HepG2 (cell line): ENCODE measurements at regions not wholly inside any gene's neighbourhood (a gene's known extent, or its start where the extent isn't known, plus 50 kb on each side); places are given as distances from the start of the nearest gene placed in this dataset.

Experiments
- ATAC-seq: fragments of 200-7000 bp; cut with Tn5 transposase; 3 replicates; pipeline ENCODE4 v1.9.1; 2020; ENCODE audit warnings: mild to moderate bottlenecking, moderate library complexity
- BruUV-seq: library from RNA; stranded (reverse); fragments of 400-500 nt; replicated peaks from 2 replicates; lab custom pipeline; 2021; lab: Mats Ljungman, UMichigan
- CTCF ChIA-PET: fragments of 300-600 bp; formaldehyde crosslinking; extraction: SDS; loops from one replicate; lab custom pipeline; 2021; ENCODE audit warnings: low total read pairs, inconsistent platforms, low intra/inter-chr PET ratio; lab: Yijun Ruan, JAX
- POLR2A ChIA-PET: fragments of 350-600 bp; sonication (Branson Sonifier 250); formaldehyde crosslinking; loops from one replicate; lab custom pipeline; 2020; ENCODE audit warnings: antibody characterized with exemption, inconsistent platforms; lab: Yijun Ruan, JAX
- DNase-seq: peaks from one replicate; pipeline ENCODE4 v3.0.0-alpha.2; 2015; ENCODE audit warnings: low spot score
- FAIRE-seq: peaks from 3 replicates; lab custom pipeline; 2011; peaks lifted over from hg19 to GRCh38; lab: Jason Lieb, UNC
- H2AFZ ChIP-seq: one replicate; pipeline ENCODE4 v1.6.1; 2011; ENCODE audit warnings: low read length, inconsistent platforms
- H3K27ac ChIP-seq: fragments of 300-600 bp; 3 replicates; pipeline ENCODE4 v1.8.0; 2011; ENCODE audit warnings: mixed run types, mild to moderate bottlenecking, mixed read lengths, low read length, inconsistent platforms; ENCODE audit not compliant: insufficient read depth; ENCODE audit errors: extremely low read length
- H3K27me3 ChIP-seq, 2 experiments: fragments of 200-600 bp in 1 of 2; 2 replicates in 1 of 2; 3 replicates in 1 of 2; pipeline versions ENCODE4 v1.6.0 to v1.8.0; 2011; ENCODE audit warnings: low read length in 2 of 2, mild to moderate bottlenecking in 2 of 2, moderate library complexity in 2 of 2, inconsistent platforms in 1 of 2; ENCODE audit not compliant: insufficient read depth in 2 of 2, control insufficient read depth in 1 of 2
- H3K36me3 ChIP-seq, 2 experiments: fragments of 200-600 bp in 1 of 2; replicated peaks in 1 of 2; 2 replicates in 1 of 2; 3 replicates in 1 of 2; pipeline versions ENCODE4 v1.5.1 to v1.8.0; 2011; ENCODE audit warnings: low read length in 2 of 2, inconsistent platforms in 1 of 2; ENCODE audit not compliant: insufficient read depth in 2 of 2, control insufficient read depth in 1 of 2
- H3K4me1 ChIP-seq: 2 replicates; pipeline ENCODE4 v1.5.1; 2012; ENCODE audit warnings: low read length, inconsistent platforms; ENCODE audit not compliant: insufficient read depth
- H3K4me2 ChIP-seq: 2 replicates; pipeline ENCODE4 v1.6.0; 2011; ENCODE audit warnings: low read depth, low read length, inconsistent platforms
- H3K4me3 ChIP-seq, 3 experiments: fragments of 200-600 bp in 1 of 3; sonication (generic), shearing (Covaris generic) in 1 of 3; replicated peaks in 1 of 3; 2 replicates each; pipeline ENCODE4 v1.5.1; 2011 to 2016; ENCODE audit warnings: low read length in 3 of 3, inconsistent platforms in 2 of 3, low read depth in 2 of 3, mild to moderate bottlenecking in 2 of 3, control low read depth in 1 of 3, mixed read lengths in 1 of 3; ENCODE audit not compliant: insufficient read depth in 1 of 3
- H3K79me2 ChIP-seq: one replicate; pipeline ENCODE4 v1.6.1; 2011; ENCODE audit warnings: low read length, inconsistent platforms; ENCODE audit not compliant: insufficient read depth
- H3K9ac ChIP-seq: 2 replicates; pipeline ENCODE4 v1.6.0; 2011; ENCODE audit warnings: mild to moderate bottlenecking, low read depth, low read length, inconsistent platforms; ENCODE audit not compliant: insufficient read depth
- H3K9me3 ChIP-seq: 2 replicates; pipeline ENCODE4 v1.5.1; 2012; ENCODE audit warnings: mild to moderate bottlenecking, low read length
- H4K20me1 ChIP-seq: 2 replicates; pipeline ENCODE4 v1.6.0; 2011; ENCODE audit warnings: inconsistent platforms, mild to moderate bottlenecking, low read length, moderate library complexity; ENCODE audit not compliant: insufficient read depth
- AGO2 ChIP-seq: fragments of 200-400 bp; formaldehyde crosslinking; optimal IDR thresholded peaks from 2 replicates; pipeline ENCODE3; 2017; ENCODE audit warnings: mild to moderate bottlenecking, low read depth, low read length, moderate library complexity
- ATRX ChIP-seq: sonication (generic); formaldehyde crosslinking; IDR thresholded peaks from 2 replicates; pipeline ENCODE4 v1.4.0; 2020; ENCODE audit warnings: missing genetic modification reagents, borderline replicate concordance
- EP300 ChIP-seq, 3 experiments: sonication (generic) in 1 of 3; formaldehyde crosslinking in 1 of 3; IDR thresholded peaks; 2 replicates each; pipeline versions ENCODE4 v1.5.1 to v1.6.1; 2011 to 2020; ENCODE audit warnings: low read depth in 2 of 3, low read length in 2 of 3, borderline replicate concordance in 1 of 3, improper control_type of control experiment in 1 of 3, mild to moderate bottlenecking in 1 of 3, missing genetic modification reagents in 1 of 3, moderate library complexity in 1 of 3
- ESRRA ChIP-seq: sonication (generic); formaldehyde crosslinking; IDR thresholded peaks from 2 replicates; pipeline ENCODE4 v1.5.1; 2020; ENCODE audit warnings: mild to moderate bottlenecking, low read depth, missing genetic modification reagents
- HNF4A ChIP-seq: sonication (generic); formaldehyde crosslinking; IDR thresholded peaks from 2 replicates; pipeline ENCODE4 v1.4.0; 2020; ENCODE audit warnings: missing genetic modification reagents
- JUND ChIP-seq: sonication (generic); formaldehyde crosslinking; IDR thresholded peaks from 2 replicates; pipeline ENCODE4 v1.8.0; 2022; ENCODE audit warnings: mild to moderate bottlenecking, missing genetic modification reagents
- KDM5A ChIP-seq: fragments of 200-600 bp; sonication (generic); IDR thresholded peaks from 2 replicates; pipeline ENCODE4 v1.7.0; 2018; ENCODE audit warnings: antibody characterized with exemption, mild to moderate bottlenecking, low read length, borderline replicate concordance
- NFRKB ChIP-seq: fragments of 450-650 bp; IDR thresholded peaks from 2 replicates; pipeline ENCODE4 v1.6.1; 2017
- RAD21 ChIP-seq: fragments of 450-650 bp; formaldehyde crosslinking; IDR thresholded peaks from 2 replicates; pipeline ENCODE4 v1.5.0; 2020; ENCODE audit warnings: mild to moderate bottlenecking
- ZFP82 ChIP-seq: sonication (generic); formaldehyde crosslinking; IDR thresholded peaks from 2 replicates; pipeline ENCODE4 v1.5.1; 2020; ENCODE audit warnings: mild to moderate bottlenecking, missing genetic modification reagents, borderline replicate concordance
- ZNF205 ChIP-seq: IDR thresholded peaks from 2 replicates; pipeline ENCODE4 v1.6.1; 2018; ENCODE audit warnings: missing biosample characterization, missing genetic modification reagents
- ZNF562 ChIP-seq: sonication (generic); formaldehyde crosslinking; IDR thresholded peaks from 2 replicates; pipeline ENCODE4 v1.8.0; 2022; ENCODE audit warnings: missing genetic modification reagents, borderline replicate concordance
- WGBS: methylation state at CpG from one replicate; pipeline ENCODE4 v1.1.6; 2017; ENCODE audit warnings: low lambda C conversion rate; 5-methylcytosine and 5-hydroxymethylcytosine counted together
- in situ Hi-C: cut with HindIII; loops from 2 replicates; pipeline ENCODE4 v1.10.0; 2017; ENCODE audit warnings: low pct_unique_long_range_greater_than_20kb; ENCODE audit not compliant: extremely low pct_ligation_motif_present
- intact Hi-C: fragments of 100-400 bp; cut with micrococcal nuclease; formaldehyde crosslinking; loops from one replicate; pipeline ENCODE4 v1.10.0; 2022; ENCODE audit not compliant: unreplicated experiment
- TF ChIP-seq, protein P1 (sequence below): sonication (generic); formaldehyde crosslinking; conservative IDR thresholded peaks from 2 replicates; pipeline ENCODE4 v1.8.0; 2022; ENCODE audit warnings: low read depth, missing genetic modification reagents
- TF ChIP-seq, protein P2 (sequence below): sonication (generic); formaldehyde crosslinking; IDR thresholded peaks from 2 replicates; pipeline ENCODE4 v1.8.0; 2022; ENCODE audit warnings: mild to moderate bottlenecking, missing genetic modification reagents, moderate library complexity

DNA sequence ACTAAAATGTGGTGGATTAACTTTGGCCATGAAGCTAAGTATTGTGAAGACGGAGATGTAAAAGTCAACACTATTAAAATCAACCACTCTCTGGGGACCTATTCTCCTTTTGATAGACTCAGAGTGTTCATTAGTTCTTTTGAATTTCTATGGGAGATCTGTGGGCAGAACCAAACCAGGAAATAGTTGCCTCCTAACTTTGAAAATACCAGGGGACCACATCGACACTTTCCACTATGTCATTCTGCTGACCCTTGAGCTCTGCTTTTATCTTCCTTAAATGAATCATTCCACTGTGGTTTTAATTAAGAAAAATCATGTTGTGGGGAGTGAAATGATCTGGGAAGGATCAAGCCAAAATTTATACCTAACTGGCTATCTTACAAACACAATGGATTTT is 960.5 kb downstream of the GATA3 start:
- H3K4me3 ChIP-seq, result no peak overlapping the region
- TF ChIP-seq, protein P1, sequence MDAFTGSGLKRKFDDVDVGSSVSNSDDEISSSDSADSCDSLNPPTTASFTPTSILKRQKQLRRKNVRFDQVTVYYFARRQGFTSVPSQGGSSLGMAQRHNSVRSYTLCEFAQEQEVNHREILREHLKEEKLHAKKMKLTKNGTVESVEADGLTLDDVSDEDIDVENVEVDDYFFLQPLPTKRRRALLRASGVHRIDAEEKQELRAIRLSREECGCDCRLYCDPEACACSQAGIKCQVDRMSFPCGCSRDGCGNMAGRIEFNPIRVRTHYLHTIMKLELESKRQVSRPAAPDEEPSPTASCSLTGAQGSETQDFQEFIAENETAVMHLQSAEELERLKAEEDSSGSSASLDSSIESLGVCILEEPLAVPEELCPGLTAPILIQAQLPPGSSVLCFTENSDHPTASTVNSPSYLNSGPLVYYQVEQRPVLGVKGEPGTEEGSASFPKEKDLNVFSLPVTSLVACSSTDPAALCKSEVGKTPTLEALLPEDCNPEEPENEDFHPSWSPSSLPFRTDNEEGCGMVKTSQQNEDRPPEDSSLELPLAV (CRISPR knock-in tag), result no peak
- TF ChIP-seq RAD21 (CRISPR knock-in tag) (no peak), ZFP82 (no peak), ZNF205 (CRISPR knock-in tag) (no peak), ATRX (CRISPR knock-in tag) (no peak), AGO2 (no peak)
- DNase-seq (no peak), FAIRE-seq (no peak), ATAC-seq (no peak)
- no peak overlapping the region for H3K27ac ChIP-seq
- H3K79me2 ChIP-seq, result no peaks in the 10 kb centered on the region
- POLR2A ChIA-PET, result no interaction called here
- no peaks in the 10 kb centered on the region for H3K36me3 ChIP-seq
- in situ Hi-C loops (no loop called here), intact Hi-C loops (no loop called here)
- no peak overlapping the region for H3K4me2 ChIP-seq
- CTCF ChIA-PET, result no interaction called here
- H3K9me3 ChIP-seq, result no peaks in the 10 kb centered on the region
- no peak overlapping the region for H3K9ac ChIP-seq
- H2AFZ ChIP-seq, result no peak overlapping the region
- no peaks in the 10 kb centered on the region for H4K20me1 ChIP-seq
- BruUV-seq, result no TSS peak
- H3K4me1 ChIP-seq, result no peaks in the 10 kb centered on the region
- WGBS, result 5% methylated on average over 2 of the region's 2 CpGs
- no peaks in the 10 kb centered on the region; a peak in 1 of 5 replicates for H3K27me3 ChIP-seq

DNA sequence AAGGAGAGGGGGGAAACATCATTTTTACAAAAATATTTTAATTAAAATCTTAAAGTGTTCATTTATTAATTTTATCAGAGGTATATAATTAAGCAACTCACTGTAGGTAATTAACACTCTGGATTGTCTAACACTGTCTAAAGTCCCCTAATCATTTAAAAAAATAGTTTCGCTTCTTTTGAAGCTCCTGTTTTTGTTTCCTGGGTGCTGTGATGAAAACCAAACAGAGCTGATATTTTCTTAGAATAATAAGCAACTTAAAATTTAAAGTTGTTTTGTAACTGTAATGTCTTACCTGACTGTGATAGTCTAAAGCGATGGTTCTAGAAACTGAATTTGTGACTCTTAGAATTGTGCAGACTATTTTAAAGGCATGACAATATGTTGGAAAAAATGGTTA is 961.0 kb downstream of the GATA3 start:
- Histone ChIP-seq H3K4me2 (no peak overlapping the region), H3K9me3 (no peaks in the 10 kb centered on the region), H3K27me3 (no peaks in the 10 kb centered on the region; a peak in 1 of 5 replicates), H3K4me1 (no peaks in the 10 kb centered on the region), H3K4me3 (no peak overlapping the region), H2AFZ (no peak overlapping the region), H3K27ac (no peak overlapping the region), H3K36me3 (no peaks in the 10 kb centered on the region), H4K20me1 (no peaks in the 10 kb centered on the region), H3K79me2 (no peaks in the 10 kb centered on the region), H3K9ac (no peak overlapping the region)
- no peak for ATAC-seq
- ChIA-PET CTCF (no interaction called here), POLR2A (no interaction called here)
- no peak for DNase-seq
- intact Hi-C loops (no loop called here), in situ Hi-C loops (no loop called here)
- 47% methylated on average over 2 of the region's 2 CpGs for WGBS
- no TSS peak for BruUV-seq
- no peak for FAIRE-seq
- TF ChIP-seq JUND (CRISPR knock-in tag), result no peak
- TF ChIP-seq, protein P2, sequence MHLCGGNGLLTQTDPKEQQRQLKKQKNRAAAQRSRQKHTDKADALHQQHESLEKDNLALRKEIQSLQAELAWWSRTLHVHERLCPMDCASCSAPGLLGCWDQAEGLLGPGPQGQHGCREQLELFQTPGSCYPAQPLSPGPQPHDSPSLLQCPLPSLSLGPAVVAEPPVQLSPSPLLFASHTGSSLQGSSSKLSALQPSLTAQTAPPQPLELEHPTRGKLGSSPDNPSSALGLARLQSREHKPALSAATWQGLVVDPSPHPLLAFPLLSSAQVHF, result no peak
- no peak for TF ChIP-seq ZNF562
- no peak for TF ChIP-seq NFRKB
- TF ChIP-seq HNF4A (CRISPR knock-in tag), result no peak
- no peak for TF ChIP-seq ESRRA (CRISPR knock-in tag)
- TF ChIP-seq KDM5A, result no peak
- TF ChIP-seq EP300 (IDR thresholded peaks at IDR 0.05; ENCODE audit: low read depth in 2 of 2, low read length in 2 of 2), result no peak
- TF ChIP-seq EP300 (CRISPR knock-in tag; IDR thresholded peaks at IDR 0.05; ENCODE audit: borderline replicate concordance), result no peak
